Glutamatergic neuron (in vitro differentiated cells): ENCODE measurements at regions not wholly inside any gene's neighbourhood (a gene's known extent, or its start where the extent isn't known, plus 50 kb on each side); places are given as distances from the start of the nearest gene placed in this dataset.

ENCODE experiments used
- DNase-seq: peaks from one replicate; pipeline ENCODE4 v3.0.0; 2022
- H3K27ac Mint-ChIP-seq: one replicate; pipeline ENCODE4 v1.8.0; 2020; ENCODE audit warnings: mild to moderate bottlenecking, mixed read lengths, inconsistent platforms; ENCODE audit not compliant: unreplicated experiment
- H3K27me3 Mint-ChIP-seq: one replicate; pipeline ENCODE4 v1.8.0; 2020; ENCODE audit warnings: mild to moderate bottlenecking, moderate library complexity, mixed read lengths, inconsistent platforms; ENCODE audit not compliant: unreplicated experiment
- H3K36me3 Mint-ChIP-seq: one replicate; pipeline ENCODE4 v1.8.0; 2020; ENCODE audit warnings: mild to moderate bottlenecking, mixed read lengths, inconsistent platforms; ENCODE audit not compliant: unreplicated experiment
- H3K4me1 Mint-ChIP-seq: one replicate; pipeline ENCODE4 v1.8.0; 2020; ENCODE audit warnings: mild to moderate bottlenecking, low read depth, mixed read lengths, inconsistent platforms; ENCODE audit not compliant: unreplicated experiment
- H3K4me3 Mint-ChIP-seq: one replicate; pipeline ENCODE4 v1.8.0; 2020; ENCODE audit warnings: mild to moderate bottlenecking, mixed read lengths, inconsistent platforms; ENCODE audit not compliant: unreplicated experiment
- H3K9me3 Mint-ChIP-seq: one replicate; pipeline ENCODE4 v1.8.0; 2020; ENCODE audit warnings: mild to moderate bottlenecking, moderate library complexity, mixed read lengths, inconsistent platforms; ENCODE audit not compliant: unreplicated experiment
- CTCF ChIP-seq: fragments of 200-600 bp; sonication (generic); IDR thresholded peaks from one replicate; pipeline ENCODE4 v1.5.0; 2021; ENCODE audit not compliant: partially characterized antibody, unreplicated experiment

GRCh38 chr2:19807346-19807745, 94.4 kb downstream of the TTC32 start:
- Mint-ChIP-seq H3K9me3 (no peaks in the 10 kb centered on the region), H3K27ac (peak overlapping the region; percentile 80), H3K27me3 (peaks cover 7% of the 10 kb centered on the region), H3K36me3 (peaks cover 9% of the 10 kb centered on the region), H3K4me3 (no peak overlapping the region), H3K4me1 (peaks cover 24% of the 10 kb centered on the region)
- TF ChIP-seq CTCF = no peak
- DNase-seq = no peak

GRCh38 chr2:19806591-19806990, 95.2 kb downstream of the TTC32 start:
- peak overlapping the region; percentile 80 for H3K27ac Mint-ChIP-seq

GRCh38 chr2:19806131-19806530, 95.7 kb downstream of the TTC32 start:
- peaks cover 9% of the 10 kb centered on the region for H3K36me3 Mint-ChIP-seq
- no peak for DNase-seq

More at GRCh38 chr2:19806591-19806990, 95.2 kb downstream of the TTC32 start:
- peaks cover 9% of the 10 kb centered on the region for H3K36me3 Mint-ChIP-seq
- TF ChIP-seq CTCF = no peak
- H3K27me3 Mint-ChIP-seq = peaks cover 5% of the 10 kb centered on the region
- no peak overlapping the region for H3K4me3 Mint-ChIP-seq
- no peaks in the 10 kb centered on the region for H3K9me3 Mint-ChIP-seq
- DNase-seq = no peak
- peaks cover 24% of the 10 kb centered on the region for H3K4me1 Mint-ChIP-seq

GRCh38 chr2:19805266-19805665, 96.5 kb downstream of the TTC32 start:
- H3K4me1 Mint-ChIP-seq = peaks cover 18% of the 10 kb centered on the region
- no peak for DNase-seq
- H3K27ac Mint-ChIP-seq = no peak overlapping the region
- H3K9me3 Mint-ChIP-seq = peaks cover 2% of the 10 kb centered on the region
- H3K4me3 Mint-ChIP-seq = no peak overlapping the region
- peaks cover 9% of the 10 kb centered on the region for H3K36me3 Mint-ChIP-seq
- H3K27me3 Mint-ChIP-seq = peaks cover 4% of the 10 kb centered on the region
- no peak for TF ChIP-seq CTCF

More at GRCh38 chr2:19806131-19806530, 95.7 kb downstream of the TTC32 start:
- Mint-ChIP-seq H3K27ac (no peak overlapping the region), H3K4me3 (peak overlapping the region; percentile 1), H3K9me3 (no peaks in the 10 kb centered on the region), H3K27me3 (peaks cover 4% of the 10 kb centered on the region), H3K4me1 (peaks cover 23% of the 10 kb centered on the region)
- TF ChIP-seq CTCF = no peak

- Mint-ChIP-seq H3K27ac (no peak overlapping the region), H3K4me1 (peaks cover 16% of the 10 kb centered on the region), H3K9me3 (peaks cover 2% of the 10 kb centered on the region), H3K4me3 (no peak overlapping the region), H3K27me3 (peaks cover 4% of the 10 kb centered on the region), H3K36me3 (peaks cover 9% of the 10 kb centered on the region)
- no peak for TF ChIP-seq CTCF
- no peak for DNase-seq
These were observed 97.0 kb downstream of the TTC32 start for GRCh38 chr2:19804639-19805260.
